Suprapubic skin (tissue), 4 donors: ENCODE measurements at regions not wholly inside any gene's neighbourhood (a gene's known extent, or its start where the extent isn't known, plus 50 kb on each side); places are given as distances from the start of the nearest gene placed in this dataset.

ENCODE experiments used
- DNase-seq, 2 donors: peaks; one replicate each; pipeline ENCODE4 v3.0.0-alpha.2; 2019; ENCODE audit warnings: low spot score in 2 of 2
- H3K27ac ChIP-seq: fragments of 200-600 bp; sonication (generic); one replicate; pipeline ENCODE4 v1.5.1; 2019
- H3K27me3 ChIP-seq: fragments of 200-600 bp; sonication (generic); one replicate; pipeline ENCODE4 v1.5.1; 2019
- H3K36me3 ChIP-seq: fragments of 200-600 bp; sonication (generic); one replicate; pipeline ENCODE4 v1.5.1; 2019
- H3K4me1 ChIP-seq: fragments of 200-600 bp; sonication (generic); one replicate; pipeline ENCODE4 v1.5.1; 2019
- H3K4me3 ChIP-seq: fragments of 200-600 bp; sonication (generic); one replicate; pipeline ENCODE4 v1.5.1; 2019; ENCODE audit warnings: mild to moderate bottlenecking
- H3K9me3 ChIP-seq: fragments of 200-600 bp; sonication (generic); one replicate; pipeline ENCODE4 v1.5.1; 2019
- CTCF ChIP-seq, 2 donors: fragments of 200-600 bp in 1 of 2; fragments of 450-650 bp in 1 of 2; sonication (generic) in 1 of 2; IDR thresholded peaks; one replicate each; pipeline ENCODE4 v1.5.1; 2016 to 2019; ENCODE audit warnings: antibody characterized with exemption in 2 of 2, mild to moderate bottlenecking in 1 of 2, moderate library complexity in 1 of 2
- EP300 ChIP-seq: sonication (generic); formaldehyde crosslinking; IDR thresholded peaks from one replicate; pipeline ENCODE4 v1.6.1; 2017; ENCODE audit warnings: antibody characterized with exemption
- POLR2A ChIP-seq, 2 donors: fragments of 450-650 bp; IDR thresholded peaks; one replicate each; pipeline ENCODE4 v1.6.1; 2017; ENCODE audit warnings: antibody characterized with exemption in 2 of 2, mild to moderate bottlenecking in 2 of 2, moderate library complexity in 2 of 2
- POLR2AphosphoS5 ChIP-seq, 3 donors: sonication (generic); formaldehyde crosslinking; IDR thresholded peaks; one replicate each; pipeline ENCODE4 v1.6.1; 2017; ENCODE audit warnings: antibody characterized with exemption in 3 of 3
- WGBS: methylation state at CpG from one replicate; pipeline ENCODE4 v1.1.5; 2018; 5-methylcytosine and 5-hydroxymethylcytosine counted together

DNA sequence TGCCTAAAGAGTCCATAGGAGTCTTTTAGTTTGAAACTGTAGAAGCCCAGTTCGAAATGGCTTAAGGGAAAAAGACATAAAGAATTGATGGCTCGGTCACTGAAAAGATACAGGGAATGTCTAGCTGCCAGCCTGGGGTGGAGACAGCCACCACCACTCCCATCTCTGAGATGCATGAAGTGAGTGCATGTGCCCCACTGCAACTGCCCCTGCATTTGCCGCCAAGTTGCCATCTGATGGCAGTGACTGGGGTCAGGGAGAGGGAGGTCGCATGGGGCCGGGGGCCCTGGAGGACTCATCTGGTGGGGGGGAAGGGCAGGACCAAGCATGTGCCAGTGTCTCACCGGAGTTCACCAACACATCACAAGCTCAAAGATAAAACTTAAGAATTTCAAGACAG is 385.8 kb upstream of the SULF2 start:
- no peaks in the 10 kb centered on the region for H3K36me3 ChIP-seq
- H3K27me3 ChIP-seq = peaks cover 42% of the 10 kb centered on the region
- H3K4me1 ChIP-seq = no peaks in the 10 kb centered on the region
- H3K4me3 ChIP-seq = no peak overlapping the region
- no peaks in the 10 kb centered on the region for H3K9me3 ChIP-seq
- DNase-seq = no peak
- H3K27ac ChIP-seq = no peak overlapping the region
- whole genome bisulfite sequencing = 45% methylated on average over 6 of the region's 6 CpGs
- TF ChIP-seq CTCF (IDR thresholded peaks at IDR 0.05) (no peak), POLR2AphosphoS5 (IDR thresholded peaks at IDR 0.05) (no peak), POLR2A (IDR thresholded peaks at IDR 0.05) (no peak), EP300 (no peak)

- H3K4me3 ChIP-seq = no peak overlapping the region
- no peak for DNase-seq
- no peaks in the 10 kb centered on the region for H3K9me3 ChIP-seq
- H3K27ac ChIP-seq = no peak overlapping the region
- H3K36me3 ChIP-seq = no peaks in the 10 kb centered on the region
- no peaks in the 10 kb centered on the region for H3K4me1 ChIP-seq
- TF ChIP-seq CTCF (IDR thresholded peaks at IDR 0.05) = no peak
- no peak for TF ChIP-seq POLR2A (IDR thresholded peaks at IDR 0.05)
- no peak for TF ChIP-seq EP300
- no peak for TF ChIP-seq POLR2AphosphoS5 (IDR thresholded peaks at IDR 0.05)
- WGBS = 89% methylated on average over 2 of the region's 2 CpGs
- peaks cover 46% of the 10 kb centered on the region for H3K27me3 ChIP-seq
Measured at GRCh38 chr20:48170625-48171024, 385.3 kb upstream of the SULF2 start.

GRCh38 chr20:48169650-48170225 is 384.5 kb upstream of the SULF2 start:
- no peaks in the 10 kb centered on the region for H3K9me3 ChIP-seq
- H3K27ac ChIP-seq = no peak overlapping the region
- DNase-seq = no peak
- H3K4me3 ChIP-seq = no peak overlapping the region
- peaks cover 55% of the 10 kb centered on the region for H3K27me3 ChIP-seq
- TF ChIP-seq POLR2AphosphoS5 (IDR thresholded peaks at IDR 0.05) (no peak), EP300 (no peak), POLR2A (IDR thresholded peaks at IDR 0.05) (no peak), CTCF (IDR thresholded peaks at IDR 0.05) (no peak)
- WGBS = 67% methylated on average over 15 of the region's 15 CpGs
- no peaks in the 10 kb centered on the region for H3K36me3 ChIP-seq
- H3K4me1 ChIP-seq = no peaks in the 10 kb centered on the region

GRCh38 chr20:48166082-48166835 is 381.0 kb upstream of the SULF2 start:
- TF ChIP-seq POLR2AphosphoS5 (IDR thresholded peaks at IDR 0.05) (no peak), EP300 (no peak), CTCF (IDR thresholded peaks at IDR 0.05) (no peak), POLR2A (IDR thresholded peaks at IDR 0.05) (no peak)
- WGBS = 61% methylated on average over 10 of the region's 10 CpGs

GRCh38 chr20:48165401-48165685 is 380.1 kb upstream of the SULF2 start:
- Histone ChIP-seq H3K4me3 (no peak overlapping the region), H3K9me3 (no peaks in the 10 kb centered on the region), H3K27me3 (peaks cover 52% of the 10 kb centered on the region), H3K4me1 (no peaks in the 10 kb centered on the region), H3K27ac (no peak overlapping the region), H3K36me3 (no peaks in the 10 kb centered on the region)
- TF ChIP-seq CTCF (IDR thresholded peaks at IDR 0.05) = no peak
- no peak for TF ChIP-seq POLR2AphosphoS5 (IDR thresholded peaks at IDR 0.05)
- no peak for TF ChIP-seq EP300
- TF ChIP-seq POLR2A (IDR thresholded peaks at IDR 0.05) = no peak
- DNase-seq = no peak
- 29% methylated on average over 9 of the region's 9 CpGs for WGBS

More at GRCh38 chr20:48166082-48166835, 381.0 kb upstream of the SULF2 start:
- H3K4me3 ChIP-seq = no peak overlapping the region
- DNase-seq = no peak
- no peaks in the 10 kb centered on the region for H3K9me3 ChIP-seq
- H3K27me3 ChIP-seq = peaks cover 58% of the 10 kb centered on the region
- no peaks in the 10 kb centered on the region for H3K36me3 ChIP-seq
- H3K4me1 ChIP-seq = no peaks in the 10 kb centered on the region
- no peak overlapping the region for H3K27ac ChIP-seq
